C1 segment of cervical spinal cord (tissue), 14 donors: ENCODE measurements at regions not wholly inside any gene's neighbourhood (a gene's known extent, or its start where the extent isn't known, plus 50 kb on each side); places are given as distances from the start of the nearest gene placed in this dataset.

Source experiments
- DNase-seq, 14 donors: peaks; one replicate each; lab custom pipeline; 2025; lab: John Stamatoyannopoulos, UW

DNA sequence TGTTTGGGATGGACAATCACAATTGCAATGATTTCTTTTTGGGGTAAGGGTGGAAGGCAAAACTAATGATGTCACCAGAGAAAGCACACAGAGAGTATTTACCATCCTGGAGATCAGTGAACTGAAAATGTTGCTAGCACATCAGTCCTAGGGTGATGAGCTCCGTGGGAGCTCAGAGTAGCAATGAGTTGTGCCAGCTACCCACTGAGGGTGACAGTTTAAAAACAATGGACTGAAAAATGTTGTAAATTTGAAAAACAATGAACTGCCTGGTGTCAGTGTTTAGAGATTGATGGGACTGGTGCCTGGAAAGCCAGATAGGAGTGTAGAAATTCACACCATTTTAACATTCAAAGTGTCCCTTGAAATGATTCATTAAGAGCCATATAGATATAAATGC lies 198.5 kb downstream of the ATP23 start:
- no peak for DNase-seq

- no peak for DNase-seq
Observed at GRCh38 chr12:58140395-58140794, 199.0 kb downstream of the ATP23 start.

DNA sequence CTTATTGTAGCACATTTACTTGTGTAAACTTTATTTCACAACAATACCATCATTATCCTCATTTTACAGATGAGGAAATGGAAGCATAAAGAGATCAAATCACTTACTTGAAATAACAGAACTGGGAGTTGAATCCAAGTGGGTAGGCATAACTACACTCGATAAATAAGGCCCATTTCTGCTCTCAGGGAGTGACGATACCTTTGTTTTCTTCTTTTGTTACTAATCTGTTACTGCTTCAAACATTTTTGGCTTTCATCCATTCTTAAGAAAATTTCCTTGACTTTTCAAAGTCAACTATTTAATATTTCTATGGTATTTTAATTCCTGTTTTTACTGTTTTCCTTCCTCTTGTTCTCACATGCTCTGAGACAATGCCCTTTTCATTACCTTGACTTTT lies 201.6 kb downstream of the ATP23 start:
- DNase-seq = no peak

DNA sequence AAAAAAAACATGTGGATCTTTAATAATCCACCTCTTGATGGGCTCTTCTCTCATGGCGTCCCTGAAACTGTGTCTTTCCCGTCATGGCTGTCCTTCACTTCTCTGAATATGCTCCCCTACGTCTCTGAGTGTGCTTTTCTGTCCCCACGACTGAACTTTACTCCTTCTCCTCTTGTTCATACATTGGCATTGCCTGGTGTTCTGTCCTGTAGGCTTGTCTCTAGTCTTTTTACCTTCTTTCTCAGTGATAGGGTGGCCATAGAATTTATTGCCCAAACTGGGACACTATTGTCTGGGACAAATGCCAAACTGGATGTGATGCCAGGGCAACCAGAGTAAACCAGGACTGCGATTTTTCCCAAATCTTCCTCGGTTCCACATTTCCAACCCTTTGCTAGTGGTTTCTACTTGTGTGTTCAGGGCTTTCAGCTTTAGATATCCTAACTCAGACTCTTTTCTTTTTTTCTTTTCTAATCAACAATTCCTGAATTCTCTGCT lies 202.2 kb downstream of the ATP23 start:
- no peak for DNase-seq

DNA sequence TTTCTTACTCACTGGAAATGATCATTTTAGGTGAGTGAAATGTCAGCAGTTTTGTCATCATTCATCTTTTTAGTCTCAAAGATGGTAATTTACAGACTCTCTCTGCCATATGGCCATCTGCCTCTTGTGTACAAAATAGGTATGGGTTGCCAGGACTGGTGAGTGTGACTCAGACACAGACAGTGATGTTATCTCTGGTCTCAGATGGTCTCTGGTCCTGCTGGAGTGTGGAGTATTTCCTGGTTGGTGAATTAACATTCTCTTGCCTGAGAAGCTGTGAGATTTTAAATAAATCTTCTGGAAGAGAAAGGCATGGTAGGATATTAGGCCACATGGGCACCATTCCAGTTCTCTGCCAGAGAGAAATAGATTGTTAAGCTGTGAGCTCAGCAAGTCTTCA lies 207.0 kb downstream of the ATP23 start:
- DNase-seq = peak in 2 of 14 donors; percentile 9 to 14

DNA sequence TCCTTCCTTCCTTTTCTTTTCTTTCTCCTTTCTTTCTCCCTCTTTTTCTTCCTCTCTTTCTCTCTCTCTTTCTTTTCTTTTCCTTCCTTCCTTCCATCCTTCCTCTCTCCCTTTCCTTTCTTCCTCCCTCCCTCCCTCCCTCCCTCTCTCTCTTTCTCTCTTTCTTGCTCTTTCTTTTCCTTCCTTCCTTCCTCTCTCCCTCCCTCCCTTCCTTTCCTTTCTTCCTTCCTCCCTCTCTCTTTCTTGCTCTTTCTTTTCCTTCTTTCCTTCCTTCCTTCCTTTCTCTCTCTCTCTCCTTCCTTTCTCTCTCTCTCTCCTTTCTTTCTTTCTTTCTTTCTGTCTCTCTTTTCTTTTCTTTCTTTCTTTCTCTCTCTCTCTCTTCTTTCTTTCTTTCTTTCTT lies 207.6 kb downstream of the ATP23 start:
- DNase-seq = no peak

DNA sequence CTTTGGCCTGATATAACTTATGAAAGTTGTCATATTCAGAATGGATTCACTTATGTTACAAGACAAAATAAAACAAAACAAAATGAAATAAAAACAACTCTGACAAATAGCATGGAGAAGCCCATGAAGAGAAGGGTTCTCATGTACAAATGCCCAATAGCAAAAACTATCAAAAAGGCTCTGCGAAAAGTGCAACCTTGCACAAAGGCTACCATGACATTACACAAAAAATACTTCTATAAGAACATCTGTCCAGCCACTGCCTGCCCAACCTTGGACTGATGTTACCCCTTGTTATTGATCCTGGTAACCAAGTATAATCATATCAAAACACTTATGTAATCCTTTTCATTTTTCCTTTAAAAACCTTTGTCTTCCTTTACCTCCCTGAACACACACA lies 213.0 kb downstream of the ATP23 start:
- no peak for DNase-seq

DNA sequence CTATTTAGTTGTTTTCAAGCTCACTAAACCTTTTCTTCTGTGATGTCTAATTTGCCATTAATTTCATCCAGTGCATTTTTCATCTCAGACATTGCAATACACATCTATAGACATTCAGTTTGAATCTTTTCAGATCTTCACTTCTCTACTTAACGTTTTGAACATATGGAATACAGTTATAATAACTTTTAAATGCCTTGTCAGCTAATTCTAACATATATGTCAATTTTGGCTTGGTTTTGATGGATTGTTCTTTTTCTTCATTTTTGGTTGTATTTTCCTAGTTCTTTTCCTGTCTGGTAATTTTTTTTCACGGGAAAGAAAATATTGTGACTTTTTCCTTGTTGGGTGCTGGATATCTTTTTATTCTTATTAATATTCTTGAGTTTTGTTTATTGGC lies 215.3 kb downstream of the ATP23 start:
- DNase-seq = no peak

- no peak for DNase-seq
Observed at GRCh38 chr12:58159941-58160340, 218.6 kb downstream of the ATP23 start.

DNA sequence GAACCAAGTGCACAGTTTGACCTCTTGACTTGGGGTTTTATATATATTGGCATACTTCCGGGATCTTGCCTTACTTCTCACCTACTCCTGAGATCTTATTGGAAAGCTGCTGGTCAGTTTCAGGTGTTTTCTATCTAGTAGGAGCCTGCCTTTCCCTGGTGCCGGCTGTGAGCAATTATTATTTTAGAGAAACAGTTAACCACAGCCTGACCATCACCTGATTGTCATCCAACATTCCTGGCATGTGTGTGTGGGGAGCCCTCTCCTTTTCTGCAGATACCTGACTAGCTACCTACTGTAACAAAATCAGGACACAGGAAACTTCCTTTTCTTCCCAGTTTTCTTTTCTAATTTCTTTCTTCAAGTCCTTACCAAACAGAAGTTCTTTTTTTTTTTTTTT lies 220.4 kb downstream of the ATP23 start:
- no peak for DNase-seq

DNA sequence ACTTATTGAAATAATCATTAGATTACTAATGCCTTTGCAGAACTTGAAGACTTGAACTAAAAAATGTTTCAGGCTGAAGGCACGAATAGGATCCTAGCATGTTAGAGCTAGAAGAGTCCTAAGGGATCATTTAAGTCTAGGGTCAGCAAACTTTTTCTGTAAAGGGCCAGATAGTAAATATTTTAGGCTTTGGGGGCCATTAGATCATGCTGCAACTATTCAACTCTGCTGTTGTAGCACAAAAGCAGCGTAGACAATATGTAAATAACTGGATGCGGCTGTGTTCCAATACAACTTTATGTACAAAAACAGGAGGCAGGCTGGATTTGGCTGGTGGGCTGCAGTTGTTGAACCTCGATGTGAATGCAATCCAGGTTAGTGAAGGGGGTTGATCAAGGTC lies 221.7 kb downstream of the ATP23 start:
- no peak for DNase-seq

DNA sequence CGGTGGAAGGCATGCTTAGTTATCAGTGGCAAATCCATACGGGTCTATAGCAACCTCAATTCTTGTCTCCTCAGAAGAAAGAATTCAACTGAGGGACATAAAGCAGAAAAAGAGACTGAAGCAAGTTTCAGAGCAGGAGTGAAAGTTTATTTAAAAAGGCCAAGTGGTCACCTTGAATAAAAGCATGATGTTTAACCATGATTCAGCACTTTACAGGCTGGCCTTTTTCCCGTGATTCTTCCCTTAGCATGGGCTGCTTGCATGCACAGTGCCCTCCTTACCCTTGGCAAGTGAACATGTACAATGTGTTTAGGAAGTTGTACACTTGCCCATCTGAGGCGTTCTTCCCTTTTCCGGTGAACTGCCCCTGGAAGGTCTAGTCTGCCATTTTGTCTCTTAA lies 225.3 kb downstream of the ATP23 start:
- no peak for DNase-seq

- no peak for DNase-seq
Observed at GRCh38 chr12:58167622-58168021, 226.3 kb downstream of the ATP23 start.

DNA sequence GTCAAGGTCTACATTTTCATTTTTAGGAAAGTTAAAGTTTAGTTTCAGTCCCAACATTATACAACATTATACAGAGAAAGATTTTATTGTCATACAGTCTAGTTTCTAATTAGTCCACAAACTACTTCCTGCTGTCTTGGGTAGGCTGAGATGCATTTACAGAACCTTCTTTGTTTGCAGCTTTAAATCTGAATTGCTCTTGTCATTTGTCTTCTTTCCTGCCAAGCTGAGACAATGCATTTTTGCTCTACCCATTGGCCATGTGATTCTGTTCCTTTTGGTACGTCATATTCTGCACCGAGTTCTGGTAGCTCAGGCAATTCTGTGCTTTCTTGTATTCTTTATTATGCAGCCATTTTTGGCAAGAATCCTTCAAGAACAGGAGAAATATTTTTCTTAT lies 228.5 kb downstream of the ATP23 start:
- peak in 2 of 14 donors; percentile 4 to 11 for DNase-seq

- no peak for DNase-seq
Observed at GRCh38 chr12:58171914-58172313, 230.5 kb downstream of the ATP23 start.

- no peak for DNase-seq
Observed at GRCh38 chr12:58172433-58173073, 231.2 kb downstream of the ATP23 start.

- no peak for DNase-seq
Observed at GRCh38 chr12:58174316-58174715, 232.9 kb downstream of the ATP23 start.

GRCh38 chr12:58176296-58176869 lies 235.0 kb downstream of the ATP23 start:
- DNase-seq = no peak

DNA sequence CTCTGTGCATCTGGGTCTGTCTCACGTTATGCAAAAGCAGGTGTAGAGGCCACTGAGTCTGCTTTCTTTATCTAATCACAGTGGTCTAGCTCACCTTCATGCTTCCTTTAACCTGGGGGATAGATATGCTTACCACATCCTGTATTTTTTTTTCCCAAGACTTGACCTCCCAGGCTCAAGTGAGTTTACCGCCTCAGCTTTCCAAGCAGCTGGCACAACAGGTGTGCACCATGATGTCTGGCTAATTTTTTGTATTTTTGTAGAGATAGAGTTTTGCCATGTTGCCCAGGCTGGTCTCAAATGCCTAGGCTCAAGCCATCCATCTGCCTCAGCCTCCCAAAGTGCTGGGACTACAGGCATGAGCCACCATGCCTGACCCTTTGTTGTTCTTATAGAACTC lies 236.0 kb downstream of the ATP23 start:
- no peak for DNase-seq

DNA sequence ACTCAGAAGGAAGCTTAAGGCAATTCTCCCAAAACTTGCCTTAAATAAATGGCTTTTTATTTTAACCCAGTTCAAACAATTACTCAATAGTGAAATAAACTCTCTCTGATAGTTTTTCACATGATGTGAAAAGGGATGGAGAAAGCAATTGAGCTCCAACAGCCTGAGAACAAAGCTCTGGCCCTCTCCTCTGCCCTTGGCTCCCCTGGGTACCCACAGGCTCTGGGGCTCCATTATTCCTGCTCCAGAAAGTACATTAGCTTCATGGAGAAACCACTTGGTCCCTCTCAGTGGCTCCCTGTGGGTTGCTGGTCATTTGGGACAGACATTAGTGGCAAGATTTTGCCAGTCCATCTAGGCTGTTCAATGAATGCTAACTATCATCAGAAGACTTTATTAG lies 242.8 kb downstream of the ATP23 start:
- no peak for DNase-seq

GRCh38 chr12:58186401-58186800 lies 245.0 kb downstream of the ATP23 start:
- no peak for DNase-seq

- no peak for DNase-seq
Observed at GRCh38 chr12:58186914-58187313, 245.5 kb downstream of the ATP23 start.

GRCh38 chr12:58189030-58189429 lies 247.7 kb downstream of the ATP23 start:
- no peak for DNase-seq

GRCh38 chr12:58189893-58190292 lies 248.5 kb downstream of the ATP23 start:
- no peak for DNase-seq
